CD14-positive monocyte (primary cell): ENCODE measurements at regions not wholly inside any gene's neighbourhood (a gene's known extent, or its start where the extent isn't known, plus 50 kb on each side); places are given as distances from the start of the nearest gene placed in this dataset.

Source experiments
- DNase-seq, 3 donors: peaks; one replicate each; pipeline ENCODE4 v3.0.0-alpha.2; 2011 to 2022
- H2AFZ ChIP-seq: 2 replicates; pipeline ENCODE4 v1.6.0; 2012; ENCODE audit warnings: mild to moderate bottlenecking, low read depth, low read length, inconsistent platforms; ENCODE audit not compliant: insufficient read depth, poor library complexity, severe bottlenecking
- H3K27ac ChIP-seq, 2 donors: 1 replicate in 1 of 2; 2 replicates in 1 of 2; pipeline ENCODE4 v1.5.1; 2012 to 2013; ENCODE audit warnings: low read length in 2 of 2, control low read depth in 1 of 2, inconsistent platforms in 1 of 2, low read depth in 1 of 2, mild to moderate bottlenecking in 1 of 2
- H3K27me3 ChIP-seq, 2 donors: one replicate each; pipeline versions ENCODE4 v1.6.0 to v1.6.1; 2011 to 2013; ENCODE audit warnings: low read length in 2 of 2; ENCODE audit not compliant: control insufficient read depth in 2 of 2, insufficient read depth in 2 of 2
- H3K36me3 ChIP-seq, 2 donors: replicated peaks in 1 of 2; 1 replicate in 1 of 2; 2 replicates in 1 of 2; pipeline versions ENCODE4 v1.5.1 to v1.6.1; 2012 to 2013; ENCODE audit warnings: low read length in 2 of 2, control low read depth in 1 of 2, inconsistent platforms in 1 of 2, mild to moderate bottlenecking in 1 of 2; ENCODE audit not compliant: insufficient read depth in 2 of 2, control insufficient read depth in 1 of 2
- H3K4me1 ChIP-seq, 2 donors: 1 replicate in 1 of 2; 2 replicates in 1 of 2; pipeline versions ENCODE4 v1.5.1 to v1.6.1; 2012 to 2013; ENCODE audit warnings: low read length in 2 of 2, control low read depth in 1 of 2, inconsistent platforms in 1 of 2, mild to moderate bottlenecking in 1 of 2, moderate library complexity in 1 of 2; ENCODE audit not compliant: insufficient read depth in 2 of 2, control insufficient read depth in 1 of 2
- H3K4me2 ChIP-seq: replicated peaks from 2 replicates; pipeline ENCODE3; 2012; ENCODE audit warnings: low read length, moderate library complexity, mild to moderate bottlenecking; ENCODE audit not compliant: poor library complexity, severe bottlenecking; ENCODE audit errors: extremely low read depth
- H3K4me3 ChIP-seq, 3 experiments: fragments of 200-600 bp in 1 of 3; sonication (generic) in 1 of 3; replicated peaks in 1 of 3; 1 replicate in 2 of 3; 2 replicates in 1 of 3; pipeline ENCODE4 v1.5.1; 2011 to 2013; ENCODE audit warnings: low read length in 3 of 3, mild to moderate bottlenecking in 3 of 3, control low read depth in 2 of 3, low read depth in 2 of 3, inconsistent platforms in 1 of 3, moderate library complexity in 1 of 3
- H3K79me2 ChIP-seq: 2 replicates; pipeline ENCODE4 v1.6.0; 2012; ENCODE audit warnings: mild to moderate bottlenecking, control low read depth, inconsistent platforms, low read length, moderate library complexity; ENCODE audit not compliant: insufficient read depth
- H3K9ac ChIP-seq: 2 replicates; pipeline ENCODE4 v1.6.0; 2017; ENCODE audit warnings: low read length, mild to moderate bottlenecking; ENCODE audit not compliant: insufficient read depth, poor library complexity, severe bottlenecking
- H3K9me3 ChIP-seq, 2 donors: replicated peaks in 1 of 2; 1 replicate in 1 of 2; 2 replicates in 1 of 2; pipeline versions ENCODE4 v1.5.1 to v1.6.1; 2012 to 2013; ENCODE audit warnings: low read length in 2 of 2, control low read depth in 1 of 2; ENCODE audit not compliant: control insufficient read depth in 1 of 2, insufficient read depth in 1 of 2
- H4K20me1 ChIP-seq: 2 replicates; pipeline ENCODE4 v1.6.0; 2012; ENCODE audit warnings: mild to moderate bottlenecking, low read length, control low read depth, moderate library complexity; ENCODE audit not compliant: insufficient read depth
- H3K27ac Mint-ChIP-seq, 7 donors: one replicate each; pipeline ENCODE4 v1.8.0; 2020; ENCODE audit warnings: mild to moderate bottlenecking in 7 of 7, mixed read lengths in 7 of 7, moderate library complexity in 6 of 7, inconsistent platforms in 2 of 7
- H3K27me3 Mint-ChIP-seq, 3 donors: one replicate each; pipeline ENCODE4 v1.8.0; 2021 to 2022; ENCODE audit warnings: low read depth in 3 of 3, mild to moderate bottlenecking in 3 of 3, mixed read lengths in 3 of 3, moderate library complexity in 3 of 3, inconsistent platforms in 1 of 3
- H3K36me3 Mint-ChIP-seq, 2 donors: one replicate each; pipeline ENCODE4 v1.8.0; 2020; ENCODE audit warnings: mixed read lengths in 2 of 2, inconsistent platforms in 1 of 2, mild to moderate bottlenecking in 1 of 2
- H3K4me1 Mint-ChIP-seq: one replicate; pipeline ENCODE4 v1.8.0; 2020; ENCODE audit warnings: mild to moderate bottlenecking, mixed read lengths
- H3K4me3 Mint-ChIP-seq, 2 donors: one replicate each; pipeline ENCODE4 v1.8.0; 2020; ENCODE audit warnings: mild to moderate bottlenecking in 2 of 2, mixed read lengths in 2 of 2, moderate library complexity in 1 of 2
- H3K9me3 Mint-ChIP-seq, 7 donors: one replicate each; pipeline ENCODE4 v1.8.0; 2020 to 2022; ENCODE audit warnings: mixed read lengths in 7 of 7, mild to moderate bottlenecking in 6 of 7, moderate library complexity in 6 of 7, inconsistent platforms in 2 of 7
- CTCF ChIP-seq: fragments of 200-600 bp; IDR thresholded peaks from one replicate; pipeline ENCODE4 v1.8.0; 2022; ENCODE audit warnings: antibody characterized with exemption, mild to moderate bottlenecking
- WGBS: methylation state at CpG from one replicate; pipeline ENCODE4 v1.1.5; 2013; ENCODE audit warnings: missing lambda C conversion rate; ENCODE audit not compliant: insufficient coverage; 5-methylcytosine and 5-hydroxymethylcytosine counted together
- intact Hi-C, 2 donors: fragments of 100-400 bp; cut with micrococcal nuclease; formaldehyde crosslinking; loops; one replicate each; pipeline versions ENCODE4 v1.15.0 to v1.15.1; 2023

- Mint-ChIP-seq H3K27me3 (no peaks in the 10 kb centered on the region), H3K4me3 (no peak overlapping the region), H3K36me3 (no peaks in the 10 kb centered on the region), H3K4me1 (no peaks in the 10 kb centered on the region), H3K9me3 (peaks cover 0 to 4% (median 0%) of the 10 kb centered on the region in 7 donors), H3K27ac (no peak overlapping the region)
- Histone ChIP-seq H3K4me1 (no peaks in the 10 kb centered on the region), H2AFZ (no peak overlapping the region), H3K36me3 (no peaks in the 10 kb centered on the region), H3K27me3 (no peaks in the 10 kb centered on the region), H3K9me3 (no peaks in the 10 kb centered on the region), H4K20me1 (no peaks in the 10 kb centered on the region), H3K9ac (no peak overlapping the region), H3K4me2 (no peak overlapping the region), H3K79me2 (no peaks in the 10 kb centered on the region), H3K27ac (no peak overlapping the region), H3K4me3 (no peak overlapping the region)
- DNase-seq = no peak
- 100% methylated on average over 1 of the region's 2 CpGs for WGBS
- intact Hi-C loops = no loop called here
- no peak for TF ChIP-seq CTCF
Measured at GRCh38 chr18:32884543-32884942, 111.7 kb upstream of the KLHL14 start.

GRCh38 chr18:32881009-32881408, 108.2 kb upstream of the KLHL14 start:
- 75% methylated on average over 1 of the region's 4 CpGs for WGBS
- H3K36me3 Mint-ChIP-seq = no peaks in the 10 kb centered on the region
- Histone ChIP-seq H4K20me1 (no peaks in the 10 kb centered on the region), H3K27me3 (no peaks in the 10 kb centered on the region), H3K9me3 (no peaks in the 10 kb centered on the region), H3K9ac (no peak overlapping the region), H3K4me1 (no peaks in the 10 kb centered on the region), H2AFZ (no peak overlapping the region), H3K79me2 (no peaks in the 10 kb centered on the region), H3K4me2 (no peak overlapping the region), H3K36me3 (no peaks in the 10 kb centered on the region), H3K4me3 (no peak overlapping the region), H3K27ac (no peak overlapping the region)
- no peak for TF ChIP-seq CTCF
- DNase-seq = no peak
- peaks cover 0 to 4% (median 2%) of the 10 kb centered on the region in 7 donors for H3K9me3 Mint-ChIP-seq
- no peaks in the 10 kb centered on the region for H3K27me3 Mint-ChIP-seq
- no peak overlapping the region for H3K27ac Mint-ChIP-seq
- H3K4me1 Mint-ChIP-seq = no peaks in the 10 kb centered on the region
- intact Hi-C loops = no loop called here
- no peak overlapping the region for H3K4me3 Mint-ChIP-seq
